Neural progenitor cell (in vitro differentiated cells): ENCODE measurements at regions not wholly inside any gene's neighbourhood (a gene's known extent, or its start where the extent isn't known, plus 50 kb on each side); places are given as distances from the start of the nearest gene placed in this dataset.

Source experiments
- DNase-seq: peaks from one replicate; pipeline ENCODE4 v3.0.0-alpha.2; 2016; ENCODE audit warnings: low spot score
- H2AFZ ChIP-seq: fragments of 200-600 bp; sonication (generic); replicated peaks from 2 replicates; pipeline ENCODE4 v1.6.1; 2016; ENCODE audit warnings: antibody characterized with exemption
- H3F3A ChIP-seq: fragments of 200-600 bp; sonication (generic); 2 replicates; pipeline ENCODE4 v1.6.1; 2016; ENCODE audit warnings: antibody characterized with exemption, low read depth
- H3K27ac ChIP-seq: fragments of 200-600 bp; sonication (generic); 2 replicates; pipeline ENCODE4 v1.5.1; 2016; ENCODE audit warnings: mild to moderate bottlenecking
- H3K27me3 ChIP-seq: fragments of 200-600 bp; sonication (generic); 2 replicates; pipeline ENCODE4 v1.6.1; 2016; ENCODE audit warnings: mild to moderate bottlenecking, moderate library complexity
- H3K36me3 ChIP-seq: fragments of 200-600 bp; sonication (generic); 2 replicates; pipeline ENCODE4 v1.5.1; 2016
- H3K4me1 ChIP-seq: fragments of 200-600 bp; sonication (generic); 2 replicates; pipeline ENCODE4 v1.6.1; 2016; ENCODE audit warnings: mixed run types
- H3K4me2 ChIP-seq: fragments of 200-600 bp; sonication (generic); 2 replicates; pipeline ENCODE4 v1.6.1; 2016
- H3K4me3 ChIP-seq: fragments of 200-600 bp; sonication (generic); 2 replicates; pipeline ENCODE4 v1.5.1; 2016
- H3K79me2 ChIP-seq: fragments of 200-600 bp; sonication (generic); 2 replicates; pipeline ENCODE4 v1.6.1; 2016; ENCODE audit warnings: low read depth
- H3K9ac ChIP-seq: fragments of 200-600 bp; sonication (generic); 2 replicates; pipeline ENCODE4 v1.6.1; 2016
- H3K9me3 ChIP-seq: fragments of 200-600 bp; sonication (generic); 2 replicates; pipeline ENCODE4 v1.5.1; 2016; ENCODE audit warnings: low read depth
- H4K20me1 ChIP-seq: fragments of 200-600 bp; sonication (generic); 2 replicates; pipeline ENCODE4 v1.6.1; 2016; ENCODE audit warnings: low read depth
- H3K27ac Mint-ChIP-seq: 3 replicates; pipeline ENCODE4 v1.8.0; 2021; ENCODE audit warnings: mixed read lengths
- H3K27me3 Mint-ChIP-seq: 2 replicates; pipeline ENCODE4 v1.8.0; 2022; ENCODE audit warnings: low read depth, mild to moderate bottlenecking, inconsistent platforms, moderate library complexity, mixed read lengths; ENCODE audit not compliant: insufficient read depth
- H3K36me3 Mint-ChIP-seq: 3 replicates; pipeline ENCODE4 v1.8.0; 2021; ENCODE audit warnings: mixed read lengths
- H3K4me1 Mint-ChIP-seq: 3 replicates; pipeline ENCODE4 v1.8.0; 2021; ENCODE audit warnings: mixed read lengths
- H3K4me3 Mint-ChIP-seq: 3 replicates; pipeline ENCODE4 v1.8.0; 2021; ENCODE audit warnings: mild to moderate bottlenecking, moderate library complexity, mixed read lengths
- H3K9me3 Mint-ChIP-seq: 3 replicates; pipeline ENCODE4 v1.8.0; 2020; ENCODE audit warnings: mixed read lengths
- EZH2 ChIP-seq: fragments of 200-600 bp; sonication (generic); IDR thresholded peaks from 2 replicates; pipeline ENCODE4 v1.6.1; 2017; ENCODE audit warnings: antibody characterized with exemption, mild to moderate bottlenecking, moderate library complexity
- EZH2phosphoT487 ChIP-seq: fragments of 200-600 bp; sonication (generic); IDR thresholded peaks from 2 replicates; pipeline ENCODE4 v1.6.1; 2017; ENCODE audit warnings: antibody characterized with exemption
- TF ChIP-seq, protein P1 (sequence below): fragments of 200-600 bp; sonication (generic); IDR thresholded peaks from 2 replicates; pipeline ENCODE4 v1.5.1; 2017; ENCODE audit warnings: antibody characterized with exemption, mild to moderate bottlenecking

DNA sequence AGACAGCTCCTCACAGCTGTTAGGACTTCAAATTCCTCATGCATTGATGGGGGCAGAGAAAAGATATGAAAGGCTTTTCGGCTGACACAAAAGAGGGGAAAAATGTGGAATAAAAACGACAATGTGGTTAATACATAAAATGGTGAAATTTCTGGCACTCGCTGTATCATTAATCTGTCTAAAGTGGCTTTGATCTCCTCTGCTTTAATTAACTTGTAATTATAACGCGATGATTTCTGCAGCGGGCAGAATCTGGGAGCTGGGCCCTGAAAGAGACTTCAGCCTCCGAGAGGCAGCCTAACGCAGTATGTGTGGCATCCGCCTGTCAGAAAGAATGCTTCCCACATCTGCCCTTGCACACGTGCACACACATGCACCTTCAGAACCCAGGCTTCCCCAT, 144.1 kb upstream of the IGSF21 start:
- no peaks in the 10 kb centered on the region for H3F3A ChIP-seq
- no peaks in the 10 kb centered on the region for H3K79me2 ChIP-seq
- H3K4me2 ChIP-seq: no peak overlapping the region
- H3K4me1 ChIP-seq: no peaks in the 10 kb centered on the region
- no peaks in the 10 kb centered on the region for H3K27me3 ChIP-seq
- H2AFZ ChIP-seq: no peak overlapping the region
- Mint-ChIP-seq H3K9me3 (peaks cover 2% of the 10 kb centered on the region), H3K27ac (no peak overlapping the region), H3K27me3 (peaks cover 15% of the 10 kb centered on the region), H3K4me3 (no peak overlapping the region), H3K4me1 (no peaks in the 10 kb centered on the region), H3K36me3 (no peaks in the 10 kb centered on the region)
- no peak for DNase-seq
- no peak overlapping the region for H3K9ac ChIP-seq
- no peak overlapping the region for H3K4me3 ChIP-seq
- H3K36me3 ChIP-seq: no peaks in the 10 kb centered on the region
- no peaks in the 10 kb centered on the region for H4K20me1 ChIP-seq
- TF ChIP-seq, protein P1, sequence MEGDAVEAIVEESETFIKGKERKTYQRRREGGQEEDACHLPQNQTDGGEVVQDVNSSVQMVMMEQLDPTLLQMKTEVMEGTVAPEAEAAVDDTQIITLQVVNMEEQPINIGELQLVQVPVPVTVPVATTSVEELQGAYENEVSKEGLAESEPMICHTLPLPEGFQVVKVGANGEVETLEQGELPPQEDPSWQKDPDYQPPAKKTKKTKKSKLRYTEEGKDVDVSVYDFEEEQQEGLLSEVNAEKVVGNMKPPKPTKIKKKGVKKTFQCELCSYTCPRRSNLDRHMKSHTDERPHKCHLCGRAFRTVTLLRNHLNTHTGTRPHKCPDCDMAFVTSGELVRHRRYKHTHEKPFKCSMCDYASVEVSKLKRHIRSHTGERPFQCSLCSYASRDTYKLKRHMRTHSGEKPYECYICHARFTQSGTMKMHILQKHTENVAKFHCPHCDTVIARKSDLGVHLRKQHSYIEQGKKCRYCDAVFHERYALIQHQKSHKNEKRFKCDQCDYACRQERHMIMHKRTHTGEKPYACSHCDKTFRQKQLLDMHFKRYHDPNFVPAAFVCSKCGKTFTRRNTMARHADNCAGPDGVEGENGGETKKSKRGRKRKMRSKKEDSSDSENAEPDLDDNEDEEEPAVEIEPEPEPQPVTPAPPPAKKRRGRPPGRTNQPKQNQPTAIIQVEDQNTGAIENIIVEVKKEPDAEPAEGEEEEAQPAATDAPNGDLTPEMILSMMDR: no peak
- TF ChIP-seq EZH2phosphoT487 (no peak), EZH2 (no peak)
- no peaks in the 10 kb centered on the region for H3K9me3 ChIP-seq
- H3K27ac ChIP-seq: no peak overlapping the region

DNA sequence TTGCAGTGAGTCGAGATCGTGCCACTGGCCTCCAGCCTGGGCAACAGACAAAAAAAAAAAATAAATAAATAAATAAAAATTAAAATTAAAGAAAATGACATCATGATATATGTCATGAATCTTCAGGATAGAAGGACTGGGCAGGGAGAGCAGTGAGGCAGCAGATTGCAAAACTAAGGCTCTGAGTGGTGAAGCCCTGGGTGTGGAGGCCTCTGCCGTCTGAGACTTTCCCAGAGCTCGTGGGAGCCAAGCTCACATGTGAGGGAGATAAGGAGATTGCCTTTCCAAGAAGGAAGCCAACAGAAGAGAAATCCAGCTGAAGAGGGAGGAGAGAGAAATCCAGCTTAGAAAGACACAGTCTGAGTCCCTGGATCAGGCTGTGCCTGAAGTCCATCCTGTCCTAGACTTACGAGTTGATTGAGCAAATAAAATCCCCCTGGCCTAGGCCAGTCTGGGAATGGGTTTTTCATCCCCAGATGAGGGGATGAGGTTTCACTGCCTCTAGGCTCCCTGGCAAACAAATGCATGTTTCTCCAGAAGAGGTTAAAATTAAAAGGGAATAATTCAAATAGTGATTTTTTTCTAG, 142.0 kb upstream of the IGSF21 start:
- H3K36me3 ChIP-seq: no peaks in the 10 kb centered on the region
- H3K79me2 ChIP-seq: no peaks in the 10 kb centered on the region
- no peak overlapping the region for H3K27ac ChIP-seq
- no peak for DNase-seq
- H3K4me3 ChIP-seq: no peak overlapping the region
- no peak overlapping the region for H3K9ac ChIP-seq
- Mint-ChIP-seq H3K4me1 (no peaks in the 10 kb centered on the region), H3K27me3 (peaks cover 12% of the 10 kb centered on the region), H3K9me3 (peaks cover 2% of the 10 kb centered on the region), H3K27ac (no peak overlapping the region), H3K4me3 (no peak overlapping the region), H3K36me3 (no peaks in the 10 kb centered on the region)
- no peaks in the 10 kb centered on the region for H3K4me1 ChIP-seq
- H3K27me3 ChIP-seq: no peaks in the 10 kb centered on the region
- no peak for TF ChIP-seq EZH2
- TF ChIP-seq, protein P1: no peak
- no peak for TF ChIP-seq EZH2phosphoT487
- H2AFZ ChIP-seq: no peak overlapping the region
- H3K4me2 ChIP-seq: no peak overlapping the region
- no peaks in the 10 kb centered on the region for H4K20me1 ChIP-seq
- no peaks in the 10 kb centered on the region for H3F3A ChIP-seq
- H3K9me3 ChIP-seq: no peaks in the 10 kb centered on the region

DNA sequence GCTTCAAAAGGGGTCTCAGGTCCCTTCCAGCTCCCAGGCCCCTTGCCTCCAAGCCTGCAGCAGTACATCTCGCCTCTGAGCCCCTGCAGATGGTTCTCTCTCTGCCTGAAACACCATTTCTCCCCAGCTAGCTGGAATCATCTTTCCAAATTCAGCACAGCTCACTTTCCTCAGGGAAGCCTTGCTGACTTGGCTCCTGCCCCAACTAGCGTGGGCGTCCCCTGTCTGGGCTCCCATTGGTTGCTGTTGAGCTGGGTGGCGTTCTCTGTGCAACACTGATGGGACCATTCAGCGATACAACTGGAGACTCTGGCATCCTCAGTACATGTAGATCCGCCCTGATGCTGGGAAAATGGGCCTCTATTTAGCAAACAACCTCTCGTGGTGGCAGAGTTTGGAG, 141.3 kb upstream of the IGSF21 start:
- Histone ChIP-seq H3K27ac (no peak overlapping the region), H3K36me3 (no peaks in the 10 kb centered on the region), H3K9ac (no peak overlapping the region), H3K4me1 (no peaks in the 10 kb centered on the region), H3F3A (no peaks in the 10 kb centered on the region), H2AFZ (no peak overlapping the region), H3K9me3 (no peaks in the 10 kb centered on the region), H3K4me2 (no peak overlapping the region), H3K27me3 (no peaks in the 10 kb centered on the region), H4K20me1 (no peaks in the 10 kb centered on the region), H3K79me2 (no peaks in the 10 kb centered on the region), H3K4me3 (no peak overlapping the region)
- Mint-ChIP-seq H3K27me3 (peaks cover 14% of the 10 kb centered on the region), H3K27ac (no peak overlapping the region), H3K4me1 (no peaks in the 10 kb centered on the region), H3K9me3 (peaks cover 2% of the 10 kb centered on the region), H3K4me3 (no peak overlapping the region), H3K36me3 (no peaks in the 10 kb centered on the region)
- TF ChIP-seq EZH2 (no peak), EZH2phosphoT487 (no peak)
- TF ChIP-seq, protein P1: no peak
- no peak for DNase-seq
